B cell (primary cell): ENCODE measurements at regions not wholly inside any gene's neighbourhood (a gene's known extent, or its start where the extent isn't known, plus 50 kb on each side); places are given as distances from the start of the nearest gene placed in this dataset.

Source experiments
- ATAC-seq: fragments of 200-7000 bp; cut with Tn5 transposase; one replicate; pipeline ENCODE4 v1.10.0; 2021; ENCODE audit warnings: low read depth, mild to moderate bottlenecking, moderate number of reproducible peaks, moderate library complexity
- CTCF ChIA-PET: fragments of 350-600 bp; sonication (Branson Sonifier 250); formaldehyde crosslinking; loops from one replicate; lab custom pipeline; 2021; ENCODE audit warnings: antibody characterized with exemption, inconsistent platforms; lab: Charles Lee
- POLR2A ChIA-PET: fragments of 350-600 bp; sonication (Branson Sonifier 250); formaldehyde crosslinking; loops from one replicate; lab custom pipeline; 2021; ENCODE audit warnings: antibody characterized with exemption; lab: Charles Lee
- DNase-seq: peaks from one replicate; pipeline ENCODE4 v3.0.0; 2013
- H2AFZ ChIP-seq: 2 replicates; pipeline ENCODE4 v1.6.1; 2012; ENCODE audit warnings: mild to moderate bottlenecking, low read depth, low read length; ENCODE audit not compliant: insufficient read depth, poor library complexity, severe bottlenecking
- H3K27ac ChIP-seq, 2 donors: 1 replicate in 1 of 2; 2 replicates in 1 of 2; pipeline ENCODE4 v1.5.1; 2012 to 2013; ENCODE audit warnings: low read length in 2 of 2, mild to moderate bottlenecking in 2 of 2, moderate library complexity in 1 of 2
- H3K27me3 ChIP-seq, 4 experiments: fragments of 200-600 bp in 1 of 4; sonication (generic) in 1 of 4; replicated peaks in 1 of 4; 1 replicate in 2 of 4; 2 replicates in 2 of 4; pipeline versions ENCODE4 v1.6.1 to v1.7.0; 2013 to 2016; ENCODE audit warnings: low read length in 3 of 4, mild to moderate bottlenecking in 2 of 4, mixed read lengths in 1 of 4, moderate library complexity in 1 of 4; ENCODE audit not compliant: insufficient read depth in 4 of 4, control insufficient read depth in 3 of 4; ENCODE audit errors: control extremely low read depth in 1 of 4
- H3K36me3 ChIP-seq, 2 experiments: replicated peaks in 1 of 2; 1 replicate in 1 of 2; 2 replicates in 1 of 2; pipeline versions ENCODE4 v1.6.1 to v1.7.1; 2013; ENCODE audit warnings: low read length in 1 of 2; ENCODE audit not compliant: insufficient read depth in 2 of 2, control insufficient read depth in 1 of 2; ENCODE audit errors: control extremely low read depth in 1 of 2, extremely low read depth in 1 of 2
- H3K4me1 ChIP-seq, 2 donors: fragments of 200-600 bp in 1 of 2; sonication (generic) in 1 of 2; 1 replicate in 1 of 2; 2 replicates in 1 of 2; pipeline versions ENCODE4 v1.5.1 to v1.6.1; 2013 to 2017; ENCODE audit warnings: low read length in 2 of 2; ENCODE audit not compliant: control insufficient read depth in 2 of 2, insufficient read depth in 2 of 2
- H3K4me2 ChIP-seq: replicated peaks from 2 replicates; pipeline ENCODE3; 2012; ENCODE audit warnings: mild to moderate bottlenecking, low read depth, low read length; ENCODE audit not compliant: poor library complexity, severe bottlenecking
- H3K4me3 ChIP-seq, 5 experiments: fragments of 200-600 bp in 1 of 5; sonication (generic) in 1 of 5; 1 replicate in 3 of 5; 2 replicates in 2 of 5; pipeline versions ENCODE4 v1.5.1 to v1.7.0; 2011 to 2016; ENCODE audit warnings: low read length in 4 of 5, mild to moderate bottlenecking in 4 of 5, low read depth in 2 of 5, control low read depth in 1 of 5, moderate library complexity in 1 of 5; ENCODE audit not compliant: insufficient read depth in 1 of 5; ENCODE audit errors: control extremely low read depth in 1 of 5, extremely low read depth in 1 of 5
- H3K79me2 ChIP-seq: fragments of 200-600 bp; sonication (generic); one replicate; pipeline ENCODE4 v1.6.0; 2016; ENCODE audit warnings: low read length; ENCODE audit not compliant: control insufficient read depth, insufficient read depth
- H3K9ac ChIP-seq: fragments of 200-600 bp; sonication (generic); 2 replicates; pipeline ENCODE4 v1.6.1; 2017; ENCODE audit warnings: mild to moderate bottlenecking, low read length, moderate library complexity
- H3K9me3 ChIP-seq, 3 donors: one replicate each; pipeline versions ENCODE4 v1.6.1 to v1.7.1; 2013; ENCODE audit warnings: low read length in 2 of 3; ENCODE audit not compliant: control insufficient read depth in 2 of 3, insufficient read depth in 1 of 3; ENCODE audit errors: control extremely low read depth in 1 of 3
- H4K20me1 ChIP-seq: 2 replicates; pipeline ENCODE4 v1.6.0; 2012; ENCODE audit warnings: mild to moderate bottlenecking, low read length; ENCODE audit not compliant: insufficient read depth, control insufficient read depth, poor library complexity, severe bottlenecking
- H3K27ac Mint-ChIP-seq: one replicate; pipeline ENCODE4 v1.8.0; 2021; ENCODE audit warnings: mixed read lengths
- H3K27me3 Mint-ChIP-seq: one replicate; pipeline ENCODE4 v1.8.0; 2021; ENCODE audit warnings: mixed read lengths
- H3K4me1 Mint-ChIP-seq: one replicate; pipeline ENCODE4 v1.8.0; 2021; ENCODE audit warnings: mixed read lengths
- H3K4me3 Mint-ChIP-seq: one replicate; pipeline ENCODE4 v1.8.0; 2021; ENCODE audit warnings: mixed read lengths
- H3K9me3 Mint-ChIP-seq: one replicate; pipeline ENCODE4 v1.8.0; 2022; ENCODE audit warnings: mixed read lengths; ENCODE audit not compliant: insufficient read depth
- CTCF ChIP-seq: fragments of 200-600 bp; IDR thresholded peaks from one replicate; pipeline ENCODE4 v1.8.0; 2022; ENCODE audit warnings: antibody characterized with exemption, mild to moderate bottlenecking
- EZH2 ChIP-seq: IDR thresholded peaks from 2 replicates; pipeline ENCODE4 v1.6.1; 2012; ENCODE audit warnings: borderline replicate concordance, low read depth, mild to moderate bottlenecking, moderate library complexity, low read length; ENCODE audit not compliant: insufficient read depth, poor library complexity, severe bottlenecking
- WGBS: methylation state at CpG from one replicate; pipeline ENCODE4 v1.1.5; 2013; ENCODE audit warnings: missing lambda C conversion rate; ENCODE audit not compliant: insufficient coverage; 5-methylcytosine and 5-hydroxymethylcytosine counted together
- intact Hi-C: fragments of 100-400 bp; cut with micrococcal nuclease; formaldehyde crosslinking; loops from one replicate; pipeline ENCODE4 v1.10.0; 2022

DNA sequence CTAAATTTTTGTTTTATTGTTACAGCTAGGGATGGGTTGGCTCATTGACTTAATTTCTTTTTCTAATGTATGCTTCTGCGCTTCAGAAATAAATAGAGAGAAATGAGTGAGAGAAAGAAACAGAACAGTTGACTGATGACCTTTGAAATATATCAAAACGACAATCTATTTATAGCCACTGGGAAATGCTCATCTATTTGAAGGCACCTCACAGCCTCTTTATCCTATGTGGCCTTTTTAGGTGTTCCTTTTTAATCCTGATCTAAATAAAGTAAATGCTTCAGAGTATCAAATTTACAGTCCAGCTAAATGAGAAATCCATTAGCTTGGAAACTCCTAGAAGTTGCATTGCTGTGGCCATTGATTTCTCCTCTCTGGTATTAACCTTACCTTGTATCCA is 943.5 kb upstream of the CITED2 start:
- no peak for ATAC-seq

DNA sequence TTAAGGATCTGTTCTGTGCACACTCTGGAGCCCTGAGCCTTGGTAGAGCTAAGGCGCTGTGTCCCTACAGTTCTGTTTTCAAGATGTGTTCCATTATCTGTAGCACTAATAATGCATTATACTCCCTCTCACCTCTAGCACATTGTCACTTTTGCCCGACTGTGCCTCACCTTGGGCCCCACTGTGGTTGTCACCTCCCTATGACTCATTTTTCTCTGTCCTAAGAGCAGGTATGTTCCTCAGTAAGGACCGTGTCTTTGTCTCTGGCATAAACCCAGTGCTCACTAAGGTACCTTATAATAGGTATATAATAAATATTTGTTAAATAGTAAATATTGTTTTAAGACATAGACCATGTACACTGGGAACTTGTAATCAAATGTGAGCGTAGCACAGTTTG is 942.5 kb upstream of the CITED2 start:
- H3K27ac ChIP-seq = no peak overlapping the region
- no peaks in the 10 kb centered on the region for H3K79me2 ChIP-seq
- 100% methylated on average over 2 of the region's 4 CpGs for WGBS
- no peak for DNase-seq
- Mint-ChIP-seq H3K4me1 (peaks cover 25% of the 10 kb centered on the region), H3K27ac (no peak overlapping the region), H3K4me3 (no peak overlapping the region), H3K9me3 (no peaks in the 10 kb centered on the region), H3K27me3 (no peaks in the 10 kb centered on the region)
- ChIA-PET POLR2A (no interaction called here), CTCF (no interaction called here)
- no peak overlapping the region for H3K9ac ChIP-seq
- H3K9me3 ChIP-seq = no peaks in the 10 kb centered on the region
- intact Hi-C loops = no loop called here
- H3K4me2 ChIP-seq = no peak overlapping the region
- no peak overlapping the region for H2AFZ ChIP-seq
- peaks cover 2 to 20% of the 10 kb centered on the region in 2 donors for H3K4me1 ChIP-seq
- H3K4me3 ChIP-seq = no peak overlapping the region
- H3K27me3 ChIP-seq = no peaks in the 10 kb centered on the region
- H3K36me3 ChIP-seq = no peaks in the 10 kb centered on the region
- no peak for ATAC-seq
- no peak for TF ChIP-seq EZH2
- no peak for TF ChIP-seq CTCF
- no peaks in the 10 kb centered on the region for H4K20me1 ChIP-seq

More for the DNA sequence above, 943.5 kb upstream of the CITED2 start:
- H3K27ac ChIP-seq = no peak overlapping the region
- WGBS = no CpG with 5 or more reads among the region's 2 CpGs
- H3K9ac ChIP-seq = no peak overlapping the region
- POLR2A ChIA-PET = no interaction called here
- DNase-seq = no peak
- peaks cover 25% of the 10 kb centered on the region for H3K4me1 Mint-ChIP-seq
- no peaks in the 10 kb centered on the region for H3K9me3 Mint-ChIP-seq
- CTCF ChIA-PET = no interaction called here
- H3K27me3 ChIP-seq = no peaks in the 10 kb centered on the region
- no peak for TF ChIP-seq CTCF
- TF ChIP-seq EZH2 = no peak
- H3K36me3 ChIP-seq = no peaks in the 10 kb centered on the region
- intact Hi-C loops = no loop called here
- no peaks in the 10 kb centered on the region for H3K9me3 ChIP-seq
- H3K4me3 ChIP-seq = no peak overlapping the region
- peaks cover 2 to 20% of the 10 kb centered on the region in 2 donors for H3K4me1 ChIP-seq
- no peaks in the 10 kb centered on the region for H3K79me2 ChIP-seq
- H2AFZ ChIP-seq = no peak overlapping the region
- H4K20me1 ChIP-seq = no peaks in the 10 kb centered on the region
- H3K27ac Mint-ChIP-seq = no peak overlapping the region
- no peak overlapping the region for H3K4me3 Mint-ChIP-seq
- no peak overlapping the region for H3K4me2 ChIP-seq
- H3K27me3 Mint-ChIP-seq = no peaks in the 10 kb centered on the region
